K562 (cell line): ENCODE measurements at regions not wholly inside any gene's neighbourhood (a gene's known extent, or its start where the extent isn't known, plus 50 kb on each side); places are given as distances from the start of the nearest gene placed in this dataset.

Source experiments
- ATAC-seq: fragments of 200-7000 bp; cut with Tn5 transposase; 3 replicates; pipeline ENCODE4 v1.9.1; 2020; ENCODE audit warnings: moderate library complexity
- BruUV-seq: library from RNA; stranded (reverse); fragments of 400-500 nt; replicated peaks from 2 replicates; lab custom pipeline; 2021; lab: Mats Ljungman, UMichigan
- CTCF ChIA-PET: fragments of 300-600 bp; formaldehyde crosslinking; extraction: SDS; loops from one replicate; lab custom pipeline; 2021; ENCODE audit warnings: low intra/inter-chr PET ratio; lab: Yijun Ruan, JAX
- POLR2A ChIA-PET: fragments of 300-600, 350-650 bp; sonication (Branson Sonifier 250); formaldehyde crosslinking; extraction: SDS; loops from one replicate; lab custom pipeline; 2021; ENCODE audit warnings: antibody characterized with exemption, inconsistent platforms; lab: Yijun Ruan, JAX
- DNase-seq, 4 experiments: peaks; one replicate each; pipeline versions ENCODE4 v3.0.0 to v3.0.0-alpha.2; 2011 to 2018; ENCODE audit warnings: low spot score in 3 of 4, mixed read lengths in 3 of 4; ENCODE audit errors: extremely low read depth in 1 of 4
- FAIRE-seq: peaks from 2 replicates; lab custom pipeline; 2011; peaks lifted over from hg19 to GRCh38; lab: Jason Lieb, UNC
- H2AFZ ChIP-seq: 2 replicates; pipeline ENCODE4 v1.6.0; 2011; ENCODE audit warnings: low read depth, low read length, control low read depth, inconsistent platforms
- H3K27ac ChIP-seq: fragments of 200-600 bp; 3 replicates; pipeline ENCODE4 v1.8.0; 2011; ENCODE audit warnings: low read depth, mild to moderate bottlenecking, control low read depth, inconsistent platforms, low read length, moderate library complexity, mixed read lengths; ENCODE audit errors: extremely low read depth
- H3K27me3 ChIP-seq, 2 experiments: fragments of 300-600 bp in 1 of 2; 2 replicates in 1 of 2; 3 replicates in 1 of 2; pipeline versions ENCODE4 v1.6.0 to v1.8.0; 2011; ENCODE audit warnings: inconsistent platforms in 2 of 2, low read length in 2 of 2, mild to moderate bottlenecking in 1 of 2, mixed read lengths in 1 of 2, moderate library complexity in 1 of 2; ENCODE audit not compliant: control insufficient read depth in 2 of 2, insufficient read depth in 2 of 2
- H3K36me3 ChIP-seq: fragments of 300-600 bp; 3 replicates; pipeline ENCODE4 v1.8.0; 2011; ENCODE audit warnings: mild to moderate bottlenecking, low read length, inconsistent platforms; ENCODE audit not compliant: control insufficient read depth, insufficient read depth
- H3K4me1 ChIP-seq, 2 experiments: fragments of 200-600 bp in 1 of 2; replicated peaks in 1 of 2; 2 replicates in 1 of 2; 3 replicates in 1 of 2; pipeline versions ENCODE4 v1.5.1 to v1.8.0; 2011; ENCODE audit warnings: inconsistent platforms in 2 of 2, low read length in 2 of 2, mild to moderate bottlenecking in 1 of 2, mixed read lengths in 1 of 2, moderate library complexity in 1 of 2; ENCODE audit not compliant: control insufficient read depth in 2 of 2, insufficient read depth in 2 of 2
- H3K4me2 ChIP-seq: 2 replicates; pipeline ENCODE4 v1.6.1; 2011; ENCODE audit warnings: low read length, control low read depth, inconsistent platforms, mixed read lengths; ENCODE audit not compliant: insufficient read depth
- H3K4me3 ChIP-seq: fragments of 200-600 bp; sonication (generic), shearing (Covaris generic); 2 replicates; pipeline ENCODE4 v1.5.1; 2016; ENCODE audit warnings: control low read depth, inconsistent platforms
- H3K79me2 ChIP-seq: fragments of 200-600 bp; 3 replicates; pipeline ENCODE4 v1.8.0; 2011; ENCODE audit warnings: low read length, inconsistent platforms; ENCODE audit not compliant: control insufficient read depth, insufficient read depth
- H3K9ac ChIP-seq, 2 experiments: 2 replicates each; pipeline versions ENCODE4 v1.6.0 to v1.6.1; 2011; ENCODE audit warnings: low read depth in 2 of 2, low read length in 2 of 2, control low read depth in 1 of 2, inconsistent platforms in 1 of 2, mild to moderate bottlenecking in 1 of 2, mixed read lengths in 1 of 2; ENCODE audit not compliant: insufficient read depth in 1 of 2
- H3K9me1 ChIP-seq: one replicate; pipeline ENCODE4 v1.6.0; 2011; ENCODE audit warnings: inconsistent platforms, mild to moderate bottlenecking, low read length, moderate library complexity; ENCODE audit not compliant: control insufficient read depth, insufficient read depth
- H3K9me3 ChIP-seq: replicated peaks from 2 replicates; pipeline ENCODE4 v1.5.1; 2011; ENCODE audit warnings: low read depth, low read length, inconsistent platforms; ENCODE audit not compliant: control insufficient read depth, insufficient read depth
- H4K20me1 ChIP-seq: replicated peaks from 2 replicates; pipeline ENCODE4 v1.6.1; 2011; ENCODE audit warnings: low read length, inconsistent platforms, mixed read lengths; ENCODE audit not compliant: control insufficient read depth, insufficient read depth
- CTBP1 ChIP-seq: fragments of 450-650 bp; IDR thresholded peaks from 2 replicates; pipeline ENCODE4 v1.6.1; 2016; ENCODE audit warnings: borderline replicate concordance
- EWSR1 ChIP-seq: fragments of 450-650 bp; IDR thresholded peaks from 2 replicates; pipeline ENCODE4 v1.6.1; 2018; ENCODE audit warnings: borderline replicate concordance, mild to moderate bottlenecking, low read depth, moderate library complexity; ENCODE audit not compliant: partially characterized antibody
- FOXK1 ChIP-seq: sonication (generic); formaldehyde crosslinking; IDR thresholded peaks from 2 replicates; pipeline ENCODE4 v1.8.0; 2022; ENCODE audit warnings: missing genetic modification reagents, mild to moderate bottlenecking, borderline replicate concordance
- HCFC1 ChIP-seq: IDR thresholded peaks from 2 replicates; pipeline ENCODE4 v1.6.1; 2012; ENCODE audit warnings: low read depth, low read length, improper control_type of control experiment
- JUNB ChIP-seq: fragments of 450-650 bp; formaldehyde crosslinking; conservative IDR thresholded peaks from 2 replicates; pipeline ENCODE4 v1.4.0; 2020; ENCODE audit warnings: mild to moderate bottlenecking
- MBD2 ChIP-seq: sonication (generic); IDR thresholded peaks from 2 replicates; pipeline ENCODE4 v1.6.1; 2016; ENCODE audit warnings: low read depth, borderline replicate concordance
- MYNN ChIP-seq, 2 experiments: sonication (generic); formaldehyde crosslinking in 1 of 2; IDR thresholded peaks; 2 replicates each; pipeline versions ENCODE4 v1.5.0 to v1.6.1; 2016 to 2020; ENCODE audit warnings: antibody characterized with exemption in 1 of 2, missing genetic modification reagents in 1 of 2
- ZC3H11A ChIP-seq: IDR thresholded peaks from 2 replicates; pipeline ENCODE4 v1.6.1; 2012; ENCODE audit warnings: low read depth, low read length, improper control_type of control experiment
- ZNF408 ChIP-seq: fragments of 250-450 bp; sonication (Bioruptor Pico); IDR thresholded peaks from 2 replicates; pipeline ENCODE4 v1.4.0; 2020; ENCODE audit warnings: low read depth, mild to moderate bottlenecking, moderate library complexity
- ZNF551 ChIP-seq: fragments of 250-450 bp; sonication (Bioruptor Pico); IDR thresholded peaks from 2 replicates; pipeline ENCODE4 v1.5.0; 2021; ENCODE audit warnings: mild to moderate bottlenecking, moderate library complexity
- WGBS: fragments of 100-300 bp; shearing (Covaris generic); methylation state at CpG from one replicate; pipeline ENCODE4 v1.1.6; 2016; ENCODE audit warnings: low coverage, mixed read lengths; ENCODE audit not compliant: insufficient coverage; ENCODE audit errors: missing lambda C conversion rate; 5-methylcytosine and 5-hydroxymethylcytosine counted together
- in situ Hi-C: fragments of 300-500 bp; cut with MboI; formaldehyde crosslinking; loops from 4 replicates; pipeline ENCODE4 v1.15.0; 2018; ENCODE audit warnings: inconsistent platforms, mixed read lengths
- intact Hi-C: fragments of 100-400 bp; cut with micrococcal nuclease; formaldehyde crosslinking; loops from 2 replicates; pipeline ENCODE4 v1.14.2; 2022
- TF ChIP-seq, protein P1 (sequence below): sonication (generic); formaldehyde crosslinking; IDR thresholded peaks from 2 replicates; pipeline ENCODE4 v1.9.0; 2022; ENCODE audit warnings: mild to moderate bottlenecking, missing genetic modification reagents
- TF ChIP-seq, protein P2 (sequence below): fragments of 200-800 bp; sonication (Bioruptor generic); IDR thresholded peaks from 2 replicates; pipeline ENCODE4 v1.6.1; 2017; ENCODE audit warnings: missing genetic modification characterization, missing compliant biosample characterization
- TF ChIP-seq, protein P3 (sequence below): IDR thresholded peaks from 2 replicates; pipeline ENCODE4 v1.6.1; 2014; ENCODE audit warnings: antibody characterized with exemption

DNA sequence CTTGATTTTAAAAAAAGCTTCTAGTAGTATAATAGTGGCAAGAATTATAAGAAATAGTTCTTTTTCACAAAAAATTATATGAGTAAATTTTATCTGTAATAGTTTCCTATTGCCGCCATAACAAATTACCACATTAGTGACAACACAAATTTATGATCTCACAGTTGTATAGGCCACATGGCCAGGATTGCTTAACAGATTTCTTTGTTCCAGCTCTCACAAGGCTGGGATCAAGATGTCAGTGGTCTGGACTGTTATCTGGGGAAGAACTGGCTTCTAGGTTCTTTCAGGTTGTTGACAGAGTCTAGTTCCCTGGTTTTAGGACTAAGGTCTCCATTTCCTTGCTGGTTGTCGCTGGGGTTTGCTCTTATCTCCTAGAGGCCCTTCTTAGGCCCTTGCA lies 236.4 kb downstream of the USP25 start:
- POLR2A ChIA-PET: interaction anchor here (0.7 kb wide), 1 partner anchor 25 kb away, joined by 3 read pairs; no protein-coding TSS in a partner anchor
- no peak for DNase-seq
- TF ChIP-seq, protein P1, sequence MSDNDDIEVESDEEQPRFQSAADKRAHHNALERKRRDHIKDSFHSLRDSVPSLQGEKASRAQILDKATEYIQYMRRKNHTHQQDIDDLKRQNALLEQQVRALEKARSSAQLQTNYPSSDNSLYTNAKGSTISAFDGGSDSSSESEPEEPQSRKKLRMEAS (CRISPR knock-in tag): no peak
- TF ChIP-seq CTBP1 (no peak), JUNB (CRISPR knock-in tag) (no peak), HCFC1 (no peak), MBD2 (no peak), ZNF551 (no peak), EWSR1 (no peak), ZNF408 (CRISPR knock-in tag) (no peak), MYNN (IDR thresholded peaks at IDR 0.05) (no peak), MYNN (CRISPR knock-in tag; IDR thresholded peaks at IDR 0.05) (no peak), ZC3H11A (no peak), FOXK1 (no peak)
- TF ChIP-seq, protein P2, sequence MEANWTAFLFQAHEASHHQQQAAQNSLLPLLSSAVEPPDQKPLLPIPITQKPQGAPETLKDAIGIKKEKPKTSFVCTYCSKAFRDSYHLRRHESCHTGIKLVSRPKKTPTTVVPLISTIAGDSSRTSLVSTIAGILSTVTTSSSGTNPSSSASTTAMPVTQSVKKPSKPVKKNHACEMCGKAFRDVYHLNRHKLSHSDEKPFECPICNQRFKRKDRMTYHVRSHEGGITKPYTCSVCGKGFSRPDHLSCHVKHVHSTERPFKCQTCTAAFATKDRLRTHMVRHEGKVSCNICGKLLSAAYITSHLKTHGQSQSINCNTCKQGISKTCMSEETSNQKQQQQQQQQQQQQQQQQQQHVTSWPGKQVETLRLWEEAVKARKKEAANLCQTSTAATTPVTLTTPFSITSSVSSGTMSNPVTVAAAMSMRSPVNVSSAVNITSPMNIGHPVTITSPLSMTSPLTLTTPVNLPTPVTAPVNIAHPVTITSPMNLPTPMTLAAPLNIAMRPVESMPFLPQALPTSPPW (CRISPR knock-in tag): no peak
- TF ChIP-seq, protein P3, sequence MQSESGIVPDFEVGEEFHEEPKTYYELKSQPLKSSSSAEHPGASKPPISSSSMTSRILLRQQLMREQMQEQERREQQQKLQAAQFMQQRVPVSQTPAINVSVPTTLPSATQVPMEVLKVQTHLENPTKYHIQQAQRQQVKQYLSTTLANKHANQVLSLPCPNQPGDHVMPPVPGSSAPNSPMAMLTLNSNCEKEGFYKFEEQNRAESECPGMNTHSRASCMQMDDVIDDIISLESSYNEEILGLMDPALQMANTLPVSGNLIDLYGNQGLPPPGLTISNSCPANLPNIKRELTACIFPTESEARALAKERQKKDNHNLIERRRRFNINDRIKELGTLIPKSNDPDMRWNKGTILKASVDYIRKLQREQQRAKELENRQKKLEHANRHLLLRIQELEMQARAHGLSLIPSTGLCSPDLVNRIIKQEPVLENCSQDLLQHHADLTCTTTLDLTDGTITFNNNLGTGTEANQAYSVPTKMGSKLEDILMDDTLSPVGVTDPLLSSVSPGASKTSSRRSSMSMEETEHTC: no peak
- Histone ChIP-seq H3K9me3 (no peaks in the 10 kb centered on the region), H2AFZ (no peak overlapping the region), H3K4me3 (no peak overlapping the region), H4K20me1 (no peaks in the 10 kb centered on the region), H3K9ac (no peak overlapping the region), H3K36me3 (no peaks in the 10 kb centered on the region), H3K4me1 (no peaks in the 10 kb centered on the region), H3K4me2 (no peak overlapping the region), H3K27me3 (no peaks in the 10 kb centered on the region), H3K27ac (no peak overlapping the region), H3K79me2 (no peaks in the 10 kb centered on the region), H3K9me1 (no peaks in the 10 kb centered on the region)
- intact Hi-C loops (no loop called here), in situ Hi-C loops (no loop called here)
- CTCF ChIA-PET: no interaction called here
- 0% methylated on average over 2 of the region's 2 CpGs for WGBS
- no peak for FAIRE-seq
- ATAC-seq: no peak
- no TSS peak for BruUV-seq
